ENCODE measurements at regions not wholly inside any gene's neighbourhood (a gene's known extent, or its start where the extent isn't known, plus 50 kb on each side); places are given as distances from the start of the nearest gene placed in this dataset.

GRCh38 chr17:34452769-34453168 lies 89.7 kb upstream of the CCL1 start:
- TF ChIP-seq POLR2A (IDR thresholded peaks at IDR 0.05), result no peak
- TF ChIP-seq CTCF (IDR thresholded peaks at IDR 0.05), result no peak
